Prostate gland (tissue), 2 donors: ENCODE measurements at regions not wholly inside any gene's neighbourhood (a gene's known extent, or its start where the extent isn't known, plus 50 kb on each side); places are given as distances from the start of the nearest gene placed in this dataset.

Source experiments
- CTCF ChIP-seq, 4 experiments: fragments of 200-600 bp in 2 of 4; fragments of 450-650 bp in 2 of 4; sonication (generic) in 2 of 4; IDR thresholded peaks; 1 replicate in 3 of 4; 2 replicates in 1 of 4; pipeline ENCODE4 v1.5.1; 2016 to 2019; ENCODE audit warnings: antibody characterized with exemption in 4 of 4, mild to moderate bottlenecking in 2 of 4, moderate library complexity in 2 of 4
- POLR2A ChIP-seq: fragments of 450-650 bp; IDR thresholded peaks from one replicate; pipeline ENCODE4 v1.6.1; 2016; ENCODE audit warnings: antibody characterized with exemption, mild to moderate bottlenecking

GRCh38 chr18:28511413-28511821 lies 334.5 kb upstream of the CDH2 start:
- TF ChIP-seq POLR2A (no peak), CTCF (IDR thresholded peaks at IDR 0.05) (no peak)
